ENCODE measurements at regions not wholly inside any gene's neighbourhood (a gene's known extent, or its start where the extent isn't known, plus 50 kb on each side); places are given as distances from the start of the nearest gene placed in this dataset.
"Not testable (repeated sequence)": the region's sequence is repeated elsewhere in the genome, so short reads cannot be mapped to it uniquely, and the experiment has no call there.

DNA sequence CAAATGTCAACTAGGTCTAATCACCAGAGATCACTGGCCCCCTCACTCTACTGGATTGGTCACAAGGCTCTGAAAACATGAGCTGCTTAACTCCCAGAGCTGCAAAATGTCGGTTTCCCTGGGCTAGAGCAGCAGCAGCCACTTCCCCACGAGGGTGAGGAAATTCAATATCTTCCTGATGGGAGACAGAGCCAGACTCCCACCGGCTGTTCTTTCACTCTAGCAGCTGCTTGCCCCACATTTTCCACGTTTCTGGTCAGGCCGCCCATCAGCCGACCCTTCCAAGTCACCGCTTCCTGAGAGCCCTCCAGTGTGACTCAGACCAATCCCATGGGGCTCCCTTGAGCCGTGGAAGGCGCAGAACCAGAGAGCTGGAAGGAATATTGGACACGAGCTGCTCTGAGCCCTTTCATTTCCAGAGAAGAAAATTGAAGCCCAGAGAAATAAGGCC, 227.0 kb downstream of the ADAMTS15 start:
- Histone ChIP-seq H3K9me3 (ENCODE audit: severe bottlenecking) (no peaks in the 10 kb centered on the region), H3K36me3 (no peaks in the 10 kb centered on the region), H3K4me3 (ENCODE audit: low read depth, low read length) (no peak overlapping the region), H3K27ac (no peak overlapping the region), H3K27me3 (ENCODE audit: insufficient read depth, low read depth, severe bottlenecking) (no peaks in the 10 kb centered on the region)
- DNase-seq = peak; percentile 42
- TF ChIP-seq, protein P1, sequence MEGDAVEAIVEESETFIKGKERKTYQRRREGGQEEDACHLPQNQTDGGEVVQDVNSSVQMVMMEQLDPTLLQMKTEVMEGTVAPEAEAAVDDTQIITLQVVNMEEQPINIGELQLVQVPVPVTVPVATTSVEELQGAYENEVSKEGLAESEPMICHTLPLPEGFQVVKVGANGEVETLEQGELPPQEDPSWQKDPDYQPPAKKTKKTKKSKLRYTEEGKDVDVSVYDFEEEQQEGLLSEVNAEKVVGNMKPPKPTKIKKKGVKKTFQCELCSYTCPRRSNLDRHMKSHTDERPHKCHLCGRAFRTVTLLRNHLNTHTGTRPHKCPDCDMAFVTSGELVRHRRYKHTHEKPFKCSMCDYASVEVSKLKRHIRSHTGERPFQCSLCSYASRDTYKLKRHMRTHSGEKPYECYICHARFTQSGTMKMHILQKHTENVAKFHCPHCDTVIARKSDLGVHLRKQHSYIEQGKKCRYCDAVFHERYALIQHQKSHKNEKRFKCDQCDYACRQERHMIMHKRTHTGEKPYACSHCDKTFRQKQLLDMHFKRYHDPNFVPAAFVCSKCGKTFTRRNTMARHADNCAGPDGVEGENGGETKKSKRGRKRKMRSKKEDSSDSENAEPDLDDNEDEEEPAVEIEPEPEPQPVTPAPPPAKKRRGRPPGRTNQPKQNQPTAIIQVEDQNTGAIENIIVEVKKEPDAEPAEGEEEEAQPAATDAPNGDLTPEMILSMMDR (IDR thresholded peaks at IDR 0.05; ENCODE audit: low read depth, low read length) = no peak

DNA sequence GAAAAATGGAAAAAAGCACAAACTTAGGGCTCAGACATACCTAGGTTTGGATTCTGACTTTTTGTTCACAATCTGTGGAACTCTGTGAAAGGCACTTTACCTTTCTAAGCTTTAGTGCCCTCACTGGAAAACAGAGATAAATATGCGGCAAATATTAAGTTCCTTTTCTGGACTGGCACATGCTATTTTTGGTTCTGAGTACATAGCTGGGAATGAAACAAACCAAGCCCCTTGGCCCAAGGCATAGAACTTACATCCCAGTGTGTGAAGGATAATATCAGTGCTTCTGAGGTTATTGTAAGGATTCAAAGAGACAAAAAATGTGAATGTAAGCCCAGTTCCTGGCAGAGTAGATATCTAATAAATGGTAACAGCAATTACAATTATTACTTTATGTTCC, 227.5 kb downstream of the ADAMTS15 start:
- no peak for DNase-seq
- H3K36me3 ChIP-seq = no peaks in the 10 kb centered on the region
- TF ChIP-seq, protein P1 (IDR thresholded peaks at IDR 0.05; ENCODE audit: low read depth, low read length) = no peak
- H3K4me3 ChIP-seq (ENCODE audit: low read depth, low read length) = no peak overlapping the region
- H3K27ac ChIP-seq = no peak overlapping the region
- no peaks in the 10 kb centered on the region for H3K9me3 ChIP-seq (ENCODE audit: severe bottlenecking)
- no peaks in the 10 kb centered on the region for H3K27me3 ChIP-seq (ENCODE audit: insufficient read depth, low read depth, severe bottlenecking)

DNA sequence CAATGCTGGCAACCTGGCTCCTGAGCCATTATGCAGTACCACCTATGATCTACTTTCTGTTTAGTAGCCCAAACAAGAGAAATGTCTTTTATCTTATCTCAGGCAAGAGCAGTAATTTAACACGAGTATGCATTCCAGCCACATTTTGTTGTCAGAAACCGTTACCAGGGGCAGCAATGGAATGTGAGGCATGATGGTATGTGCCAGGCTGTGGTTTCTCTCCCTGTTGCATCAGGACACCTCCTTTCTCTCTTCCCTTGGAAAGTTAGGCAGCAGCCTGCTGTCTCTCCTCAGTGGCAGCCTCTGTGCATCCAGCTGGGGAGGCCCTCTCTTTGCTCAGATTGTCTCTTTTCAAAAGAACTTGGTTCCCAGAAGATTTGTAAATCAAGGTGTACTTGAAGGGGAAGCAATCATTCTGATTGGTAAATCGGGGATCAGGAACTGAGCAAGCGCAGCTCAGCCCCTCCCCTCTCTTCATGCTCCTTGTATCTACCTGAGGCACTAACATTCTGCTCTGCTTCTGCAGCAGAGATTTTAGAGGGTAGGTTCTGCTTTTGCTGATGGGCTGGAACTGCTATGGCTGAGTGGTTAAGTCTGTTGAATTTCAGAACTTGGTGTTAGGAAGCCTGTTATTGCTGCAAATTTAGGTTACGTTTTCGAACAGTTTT, 229.2 kb downstream of the ADAMTS15 start:
- Histone ChIP-seq H3K27me3 (ENCODE audit: insufficient read depth, low read depth, severe bottlenecking) (no peaks in the 10 kb centered on the region), H3K27ac (no peak overlapping the region), H3K36me3 (no peaks in the 10 kb centered on the region), H3K4me3 (ENCODE audit: low read depth, low read length) (no peak overlapping the region), H3K9me3 (ENCODE audit: severe bottlenecking) (no peaks in the 10 kb centered on the region)
- no peak for DNase-seq
- TF ChIP-seq, protein P1 (IDR thresholded peaks at IDR 0.05; ENCODE audit: low read depth, low read length) = no peak

DNA sequence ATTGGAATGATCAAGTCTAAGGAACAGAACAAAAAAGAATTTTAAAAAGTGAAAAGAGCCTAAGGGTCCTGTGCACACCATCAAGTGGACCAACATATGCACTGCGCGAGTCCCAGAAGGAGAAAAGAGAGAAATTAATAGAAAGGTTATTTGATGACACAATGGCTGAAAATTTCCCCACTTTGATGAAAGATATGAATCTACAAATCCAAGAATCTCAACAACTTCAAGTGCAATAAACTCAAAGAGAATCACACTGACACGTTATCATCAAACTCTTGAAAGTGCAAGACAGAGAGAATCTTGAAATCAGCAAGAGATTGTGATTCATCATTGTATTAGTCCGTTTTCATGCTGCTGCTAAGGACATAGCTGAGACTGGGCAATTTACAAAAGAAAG, 230.8 kb downstream of the ADAMTS15 start:
- H3K27ac ChIP-seq = no peak overlapping the region
- DNase-seq = no peak

DNA sequence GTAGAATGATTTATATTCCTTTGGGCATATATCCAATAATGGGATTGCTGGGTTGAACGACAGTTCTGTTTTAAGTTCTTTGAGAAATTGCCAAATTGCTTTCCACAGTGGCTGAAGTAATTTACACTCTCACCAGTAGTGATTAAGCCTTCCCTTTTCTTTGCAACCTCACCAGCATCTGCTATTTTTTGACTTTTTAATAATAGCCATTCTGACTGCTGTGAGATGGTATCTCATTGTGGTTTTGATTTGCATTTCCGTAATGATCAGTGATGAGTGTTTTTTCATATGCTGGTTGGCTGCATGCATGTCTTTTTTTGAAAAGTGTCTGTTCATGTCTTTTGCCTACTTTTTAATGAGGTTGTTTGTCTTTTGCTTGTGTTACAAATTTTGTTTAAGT, 233.8 kb downstream of the SNX19 start:
- H3K36me3 ChIP-seq; H3K27ac ChIP-seq; H3K27me3 ChIP-seq (ENCODE audit: insufficient read depth, low read depth, severe bottlenecking); H3K4me3 ChIP-seq (ENCODE audit: low read depth, low read length); H3K9me3 ChIP-seq (ENCODE audit: severe bottlenecking); DNase-seq: not testable (repeated sequence)

More for the DNA sequence above, 230.8 kb downstream of the ADAMTS15 start:
- no peaks in the 10 kb centered on the region for H3K36me3 ChIP-seq
- TF ChIP-seq, protein P1 (IDR thresholded peaks at IDR 0.05; ENCODE audit: low read depth, low read length) = no peak
- no peaks in the 10 kb centered on the region for H3K27me3 ChIP-seq (ENCODE audit: insufficient read depth, low read depth, severe bottlenecking)
- H3K4me3 ChIP-seq (ENCODE audit: low read depth, low read length) = no peak overlapping the region
- H3K9me3 ChIP-seq (ENCODE audit: severe bottlenecking) = no peaks in the 10 kb centered on the region

DNA sequence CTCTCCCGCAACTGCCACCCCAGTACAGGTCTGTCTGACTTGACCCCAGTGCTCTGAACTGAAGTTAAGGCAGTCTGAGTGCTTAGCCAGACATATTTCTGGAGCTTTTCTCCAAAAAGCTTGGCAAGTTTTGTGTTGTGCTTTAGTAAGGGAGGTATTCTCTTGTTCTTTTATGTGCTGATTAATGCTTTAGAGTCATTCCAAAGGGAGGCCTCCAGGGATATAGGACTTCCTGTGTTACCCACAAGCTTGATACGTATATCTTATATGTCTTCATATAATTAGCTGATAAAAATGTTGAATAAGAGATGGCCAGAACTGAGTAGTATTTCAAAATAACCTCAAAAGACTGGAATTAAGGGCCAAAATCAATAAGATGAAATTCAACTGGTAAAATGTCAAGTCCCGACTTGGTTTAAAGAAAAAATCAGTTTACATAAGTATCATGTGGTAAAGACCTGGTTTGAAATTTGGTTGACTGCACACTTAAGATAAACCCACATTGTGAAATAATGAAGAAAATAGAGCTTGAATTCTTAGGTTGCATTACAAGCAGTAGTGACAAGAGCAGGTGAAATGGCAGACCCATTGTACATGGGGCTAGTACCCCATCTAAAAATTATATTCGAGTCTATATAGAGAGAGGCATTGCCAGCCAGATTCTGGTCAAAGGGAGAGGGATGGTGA, 226.9 kb downstream of the SNX19 start:
- H3K9me3 ChIP-seq (ENCODE audit: severe bottlenecking) = no peaks in the 10 kb centered on the region
- TF ChIP-seq, protein P1 (IDR thresholded peaks at IDR 0.05; ENCODE audit: low read depth, low read length) = no peak
- H3K27me3 ChIP-seq (ENCODE audit: insufficient read depth, low read depth, severe bottlenecking) = no peaks in the 10 kb centered on the region
- no peak overlapping the region for H3K4me3 ChIP-seq (ENCODE audit: low read depth, low read length)
- H3K36me3 ChIP-seq = no peaks in the 10 kb centered on the region
- no peak overlapping the region for H3K27ac ChIP-seq
- no peak for DNase-seq

All from WERI-Rb-1 (cell line).